Sciatic nerve (tissue), 2 donors: ENCODE measurements at regions not wholly inside any gene's neighbourhood (a gene's known extent, or its start where the extent isn't known, plus 50 kb on each side); places are given as distances from the start of the nearest gene placed in this dataset.

Experiments used
- ATAC-seq: fragments of 200-7000 bp; cut with Tn5 transposase; one replicate; pipeline ENCODE4 v1.9.1; 2020; ENCODE audit warnings: mild to moderate bottlenecking, moderate library complexity
- DNase-seq: peaks from one replicate; pipeline ENCODE4 v3.0.0-alpha.2; 2020; ENCODE audit warnings: low spot score
- intact Hi-C: fragments of 100-400 bp; cut with DNase I; formaldehyde crosslinking; loops from one replicate; pipeline ENCODE4 v1.14.2; 2022
- donor health status: DM: no; HTN: no; CAD: no.
- donor health status: DM: no; HTN: no; CAD: no.

GRCh38 chr6:97864366-97864765 is 581.4 kb upstream of the MMS22L start:
- intact Hi-C loops: no loop called here
- ATAC-seq (no peak), DNase-seq (no peak)

- DNase-seq (no peak), ATAC-seq (no peak)
- intact Hi-C loops: no loop called here
These were observed 581.8 kb upstream of the MMS22L start for GRCh38 chr6:97864826-97865225.

GRCh38 chr6:97865612-97866011 is 582.6 kb upstream of the MMS22L start:
- ATAC-seq: no peak
- intact Hi-C loops: no loop called here
- no peak for DNase-seq

- intact Hi-C loops: no loop called here
- ATAC-seq: no peak
- DNase-seq: no peak
These were observed 583.6 kb upstream of the MMS22L start for GRCh38 chr6:97866616-97867015.

- no peak for DNase-seq
- intact Hi-C loops: no loop called here
- ATAC-seq: no peak
These were observed 584.2 kb upstream of the MMS22L start for GRCh38 chr6:97867177-97867576.

- ATAC-seq: no peak
- intact Hi-C loops: no loop called here
- DNase-seq: no peak
These were observed 587.3 kb upstream of the MMS22L start for GRCh38 chr6:97870273-97870672.

GRCh38 chr6:97876711-97877110 is 593.7 kb upstream of the MMS22L start:
- intact Hi-C loops: no loop called here
- no peak for ATAC-seq
- no peak for DNase-seq

- no peak for ATAC-seq
- no peak for DNase-seq
- intact Hi-C loops: no loop called here
These were observed 599.7 kb upstream of the MMS22L start for GRCh38 chr6:97882755-97883154.

GRCh38 chr6:97885325-97885724 is 602.3 kb upstream of the MMS22L start:
- DNase-seq: no peak
- intact Hi-C loops: no loop called here
- no peak for ATAC-seq

GRCh38 chr6:97885828-97886227 is 602.8 kb upstream of the MMS22L start:
- intact Hi-C loops: no loop called here
- no peak for ATAC-seq

GRCh38 chr6:97901531-97901930 is 618.5 kb upstream of the MMS22L start:
- ATAC-seq: no peak
- no peak for DNase-seq
- intact Hi-C loops: no loop called here

More at GRCh38 chr6:97885828-97886227, 602.8 kb upstream of the MMS22L start:
- no peak for DNase-seq

- intact Hi-C loops: no loop called here
- no peak for ATAC-seq
These were observed 626.4 kb upstream of the MMS22L start for GRCh38 chr6:97909380-97909779.

GRCh38 chr6:97913721-97914120 is 630.7 kb upstream of the MMS22L start:
- intact Hi-C loops: no loop called here
- no peak for ATAC-seq
- DNase-seq: no peak

More at GRCh38 chr6:97909380-97909779, 626.4 kb upstream of the MMS22L start:
- DNase-seq: no peak

GRCh38 chr6:97914912-97915311 is 631.9 kb upstream of the MMS22L start:
- ATAC-seq (no peak), DNase-seq (no peak)
- intact Hi-C loops: no loop called here

GRCh38 chr6:97915537-97915936 is 632.5 kb upstream of the MMS22L start:
- DNase-seq (no peak), ATAC-seq (no peak)
- intact Hi-C loops: no loop called here

- DNase-seq (no peak), ATAC-seq (no peak)
- intact Hi-C loops: no loop called here
These were observed 634.4 kb upstream of the MMS22L start for GRCh38 chr6:97917369-97917768.

GRCh38 chr6:97919046-97919445 is 636.0 kb upstream of the MMS22L start:
- no peak for DNase-seq
- intact Hi-C loops: no loop called here
- no peak for ATAC-seq

GRCh38 chr6:97919631-97920030 is 636.6 kb upstream of the MMS22L start:
- intact Hi-C loops: no loop called here
- DNase-seq (no peak), ATAC-seq (no peak)

- no peak for ATAC-seq
- intact Hi-C loops: no loop called here
- DNase-seq: no peak
These were observed 640.2 kb upstream of the MMS22L start for GRCh38 chr6:97923249-97923648.

- intact Hi-C loops: no loop called here
- DNase-seq (no peak), ATAC-seq (no peak)
These were observed 642.5 kb upstream of the MMS22L start for GRCh38 chr6:97925504-97925903.

- DNase-seq: no peak
- intact Hi-C loops: no loop called here
These were observed 656.6 kb upstream of the MMS22L start for GRCh38 chr6:97939440-97940168.

More at GRCh38 chr6:97939440-97940168, 656.6 kb upstream of the MMS22L start:
- ATAC-seq: no peak
